ENCODE measurements at regions not wholly inside any gene's neighbourhood (a gene's known extent, or its start where the extent isn't known, plus 50 kb on each side); places are given as distances from the start of the nearest gene placed in this dataset.
A peak's percentile ranks its signal among the peaks of the same experiment; 100 is the strongest.

DNA sequence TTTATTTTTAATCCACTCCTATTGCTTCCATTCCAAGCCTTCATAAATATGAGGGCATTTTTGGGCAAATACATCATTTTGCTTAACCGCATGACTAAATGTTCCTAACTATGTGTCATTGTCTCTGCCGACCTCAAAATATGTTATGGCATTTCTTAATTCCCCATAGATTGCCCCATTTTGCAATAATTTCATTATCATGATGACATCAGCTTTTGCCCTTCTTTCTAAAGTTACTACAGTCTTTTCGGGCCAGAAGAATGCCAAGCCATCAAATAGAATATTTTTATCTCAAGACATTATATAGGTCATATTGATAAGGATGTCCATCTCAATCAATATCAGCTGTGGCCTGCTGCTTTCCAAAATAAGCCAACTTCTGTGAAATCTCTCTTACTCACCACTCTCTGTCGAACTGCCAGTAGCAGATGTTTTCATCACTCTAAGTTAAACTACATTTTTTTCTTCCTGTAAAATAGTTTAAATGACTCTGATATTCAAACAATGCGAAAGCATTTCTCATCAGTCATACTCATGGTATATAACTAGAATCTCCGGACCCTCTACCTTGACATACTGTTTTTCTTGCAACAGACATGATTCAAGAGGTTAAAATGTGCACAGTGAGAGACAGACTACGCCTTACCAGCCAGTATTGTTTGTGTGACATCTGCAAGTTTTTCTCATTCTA is 1254.6 kb upstream of the CELF2 start:
- peak overlapping the region; percentile 59 for H3K27ac ChIP-seq
- H3F3A ChIP-seq (ENCODE audit: insufficient read depth, low read depth) = no peaks in the 10 kb centered on the region
- peak in 1 of 2 experiments; percentile 37 for DNase-seq
- POLR2A ChIA-PET (ENCODE audit: unreplicated experiment) = no interaction called here
- no peaks in the 10 kb centered on the region for H3K9me2 ChIP-seq (ENCODE audit: insufficient read depth)
- intact Hi-C loops (cut with micrococcal nuclease; ENCODE audit: unreplicated experiment) = no loop called here
- no peak overlapping the region for H3K4me3 ChIP-seq
- BruUV-seq (replicated peaks) = no TSS peak
- H3K9me3 ChIP-seq (ENCODE audit: insufficient read depth, low read depth) = no peaks in the 10 kb centered on the region
- TF ChIP-seq EZH2 (IDR thresholded peaks at IDR 0.05; ENCODE audit: low read depth) = no peak
- TF ChIP-seq, protein P1, sequence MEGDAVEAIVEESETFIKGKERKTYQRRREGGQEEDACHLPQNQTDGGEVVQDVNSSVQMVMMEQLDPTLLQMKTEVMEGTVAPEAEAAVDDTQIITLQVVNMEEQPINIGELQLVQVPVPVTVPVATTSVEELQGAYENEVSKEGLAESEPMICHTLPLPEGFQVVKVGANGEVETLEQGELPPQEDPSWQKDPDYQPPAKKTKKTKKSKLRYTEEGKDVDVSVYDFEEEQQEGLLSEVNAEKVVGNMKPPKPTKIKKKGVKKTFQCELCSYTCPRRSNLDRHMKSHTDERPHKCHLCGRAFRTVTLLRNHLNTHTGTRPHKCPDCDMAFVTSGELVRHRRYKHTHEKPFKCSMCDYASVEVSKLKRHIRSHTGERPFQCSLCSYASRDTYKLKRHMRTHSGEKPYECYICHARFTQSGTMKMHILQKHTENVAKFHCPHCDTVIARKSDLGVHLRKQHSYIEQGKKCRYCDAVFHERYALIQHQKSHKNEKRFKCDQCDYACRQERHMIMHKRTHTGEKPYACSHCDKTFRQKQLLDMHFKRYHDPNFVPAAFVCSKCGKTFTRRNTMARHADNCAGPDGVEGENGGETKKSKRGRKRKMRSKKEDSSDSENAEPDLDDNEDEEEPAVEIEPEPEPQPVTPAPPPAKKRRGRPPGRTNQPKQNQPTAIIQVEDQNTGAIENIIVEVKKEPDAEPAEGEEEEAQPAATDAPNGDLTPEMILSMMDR (conservative IDR thresholded peaks at IDR 0.05) = no peak
- H3K4me1 ChIP-seq (replicated peaks; ENCODE audit: insufficient read depth) = 0 out of 2 replicates have a peak, but pooled peaks cover 5% of the 10 kb centered on the region
- H4K20me1 ChIP-seq (ENCODE audit: insufficient read depth) = no peaks in the 10 kb centered on the region
- no peaks in the 10 kb centered on the region for H3K79me2 ChIP-seq (ENCODE audit: low read depth)
- no peak overlapping the region for H2AFZ ChIP-seq
- H3K36me3 ChIP-seq (ENCODE audit: low read depth) = no peaks in the 10 kb centered on the region
- CTCF ChIA-PET = no interaction called here
- H3K27me3 ChIP-seq (ENCODE audit: insufficient read depth, low read depth) = no peaks in the 10 kb centered on the region
- peak overlapping the region; percentile 14; the same call in 1 of the 2 replicates for H3K4me2 ChIP-seq

DNA sequence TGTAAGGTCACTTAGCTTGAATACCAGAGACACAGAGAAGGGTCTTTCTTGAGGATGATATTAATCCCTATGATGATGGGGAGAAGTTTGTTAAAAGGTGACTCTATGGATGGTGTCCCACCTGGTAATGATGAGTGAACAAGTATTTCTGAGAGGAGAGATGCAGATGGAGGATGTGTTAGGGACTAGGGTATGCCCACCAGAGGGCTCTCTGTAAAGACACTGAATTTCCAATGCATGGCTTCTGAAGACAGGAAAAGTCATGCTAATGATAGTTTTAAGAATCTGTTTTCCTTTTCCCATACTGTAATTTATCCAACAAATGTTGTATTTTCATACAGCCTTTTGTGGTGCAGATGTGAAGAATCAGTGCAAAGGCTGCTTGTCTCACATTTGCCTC is 1250.9 kb upstream of the CELF2 start:
- Histone ChIP-seq H3K9me2 (ENCODE audit: insufficient read depth) (no peaks in the 10 kb centered on the region), H2AFZ (no peak overlapping the region), H3K4me2 (no peak overlapping the region), H4K20me1 (ENCODE audit: insufficient read depth) (no peaks in the 10 kb centered on the region), H3K9me3 (ENCODE audit: insufficient read depth, low read depth) (no peaks in the 10 kb centered on the region), H3K4me3 (no peak overlapping the region), H3K79me2 (ENCODE audit: low read depth) (no peaks in the 10 kb centered on the region), H3K27me3 (ENCODE audit: insufficient read depth, low read depth) (no peaks in the 10 kb centered on the region), H3K36me3 (ENCODE audit: low read depth) (no peaks in the 10 kb centered on the region), H3K4me1 (replicated peaks; ENCODE audit: insufficient read depth) (no peaks in the 10 kb centered on the region), H3F3A (ENCODE audit: insufficient read depth, low read depth) (no peaks in the 10 kb centered on the region), H3K27ac (no peak overlapping the region)
- intact Hi-C loops (cut with micrococcal nuclease; ENCODE audit: unreplicated experiment) = no loop called here
- DNase-seq = no peak
- ChIA-PET POLR2A (ENCODE audit: unreplicated experiment) (no interaction called here), CTCF (no interaction called here)
- no TSS peak for BruUV-seq (replicated peaks)
- no peak for TF ChIP-seq EZH2 (IDR thresholded peaks at IDR 0.05; ENCODE audit: low read depth)
- TF ChIP-seq, protein P1 (conservative IDR thresholded peaks at IDR 0.05) = no peak

DNA sequence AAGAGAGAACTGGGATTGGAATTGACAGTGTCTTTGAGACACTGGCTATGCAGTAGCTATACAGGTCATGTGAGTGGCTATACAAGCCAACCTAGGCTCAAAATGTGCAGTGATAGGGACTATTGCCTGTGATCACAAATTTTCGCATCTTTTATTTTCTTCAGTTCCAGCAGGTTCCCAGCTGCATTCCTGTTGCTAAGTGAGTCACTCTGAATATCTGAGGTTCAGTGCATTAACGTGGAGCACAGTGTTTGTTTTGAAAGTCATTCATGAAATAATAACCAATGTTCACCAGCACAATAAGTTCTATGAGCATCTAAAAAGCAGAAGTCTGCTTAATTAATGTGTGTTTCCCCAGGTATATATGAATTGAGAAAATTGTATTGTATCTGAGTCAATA is 1236.0 kb upstream of the CELF2 start:
- ChIA-PET POLR2A (ENCODE audit: unreplicated experiment) (no interaction called here), CTCF (no interaction called here)
- Histone ChIP-seq H4K20me1 (ENCODE audit: insufficient read depth) (no peaks in the 10 kb centered on the region), H3F3A (ENCODE audit: insufficient read depth, low read depth) (no peaks in the 10 kb centered on the region), H3K9me3 (ENCODE audit: insufficient read depth, low read depth) (no peaks in the 10 kb centered on the region), H3K27me3 (ENCODE audit: insufficient read depth, low read depth) (no peaks in the 10 kb centered on the region), H3K4me2 (no peak overlapping the region), H3K36me3 (ENCODE audit: low read depth) (no peaks in the 10 kb centered on the region), H3K4me1 (replicated peaks; ENCODE audit: insufficient read depth) (no peaks in the 10 kb centered on the region), H3K4me3 (no peak overlapping the region), H3K79me2 (ENCODE audit: low read depth) (no peaks in the 10 kb centered on the region), H2AFZ (no peak overlapping the region), H3K9me2 (ENCODE audit: insufficient read depth) (no peaks in the 10 kb centered on the region), H3K27ac (no peak overlapping the region)
- DNase-seq = no peak
- intact Hi-C loops (cut with micrococcal nuclease; ENCODE audit: unreplicated experiment) = no loop called here
- TF ChIP-seq, protein P1 (conservative IDR thresholded peaks at IDR 0.05) = no peak
- no peak for TF ChIP-seq EZH2 (IDR thresholded peaks at IDR 0.05; ENCODE audit: low read depth)
- no TSS peak for BruUV-seq (replicated peaks)
